NCI-H460 (cell line): ENCODE measurements at regions not wholly inside any gene's neighbourhood (a gene's known extent, or its start where the extent isn't known, plus 50 kb on each side); places are given as distances from the start of the nearest gene placed in this dataset.
"Not testable (repeated sequence)": the region's sequence is repeated elsewhere in the genome, so short reads cannot be mapped to it uniquely, and the experiment has no call there.

Source experiments
- DNase-seq: peaks from one replicate; pipeline ENCODE4 v3.0.0-alpha.2; 2016; ENCODE audit warnings: low read depth; ENCODE audit errors: extremely low read depth

DNA sequence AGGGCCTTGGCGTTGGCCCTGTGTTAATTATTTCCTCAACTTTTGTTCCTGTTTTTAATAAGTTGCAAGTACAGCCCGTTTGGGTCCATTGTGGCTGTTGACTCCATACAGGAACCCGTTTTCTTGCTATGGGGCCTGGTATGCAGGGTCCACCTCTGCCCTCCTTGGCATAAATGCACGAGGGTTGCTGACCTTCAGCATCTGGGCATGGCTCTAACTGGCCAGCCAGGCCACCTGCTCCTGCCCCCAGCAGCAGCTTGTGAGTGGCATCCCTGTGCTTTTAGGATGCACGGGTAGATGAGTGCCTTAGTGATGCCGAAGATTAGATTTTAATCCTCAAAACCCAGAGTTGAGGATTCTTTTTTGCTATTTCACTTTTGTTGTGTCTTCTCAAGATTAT, 123.2 kb downstream of the GLRX3 start:
- no peak for DNase-seq

DNA sequence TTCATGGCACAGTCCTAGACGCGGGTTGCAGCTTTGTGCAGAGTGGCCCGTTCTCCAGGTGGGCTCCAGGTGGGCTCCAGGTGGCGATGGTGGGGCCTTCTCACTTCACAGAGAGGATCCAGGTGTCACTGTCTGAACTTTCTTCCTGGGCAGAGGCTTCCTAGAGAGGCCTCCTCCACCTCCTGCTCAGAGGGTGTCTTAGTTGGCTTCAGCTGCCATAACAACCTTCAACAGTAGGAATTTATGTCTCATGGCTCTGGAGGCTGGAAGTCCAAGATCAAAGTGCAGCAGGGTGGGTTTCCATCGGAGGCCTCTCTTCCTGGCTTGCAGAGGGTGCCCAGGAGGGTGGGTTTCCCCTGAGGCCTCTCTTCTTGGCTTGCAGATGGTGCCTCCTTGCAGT, 125.1 kb downstream of the GLRX3 start:
- no peak for DNase-seq

DNA sequence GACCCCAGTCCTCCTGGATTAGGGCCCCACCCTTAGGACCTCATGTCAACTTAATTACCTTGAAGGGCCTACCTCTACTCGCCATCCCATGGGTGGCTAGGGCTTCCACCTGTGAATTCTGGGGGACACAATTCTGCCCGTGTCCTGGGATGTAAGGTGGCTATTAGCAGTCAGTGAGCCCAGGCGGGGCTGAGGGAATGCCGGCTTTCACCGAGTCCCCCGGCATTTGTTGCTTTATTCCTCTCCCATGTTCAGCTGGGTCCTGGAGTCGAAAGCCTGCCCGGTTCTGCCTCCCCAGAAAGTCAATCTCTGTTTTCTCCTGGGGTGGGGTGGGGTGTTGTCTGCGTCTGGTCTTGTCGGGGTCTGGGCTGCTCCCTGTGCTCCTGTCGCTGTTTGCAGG, 125.6 kb downstream of the GLRX3 start:
- no peak for DNase-seq

DNA sequence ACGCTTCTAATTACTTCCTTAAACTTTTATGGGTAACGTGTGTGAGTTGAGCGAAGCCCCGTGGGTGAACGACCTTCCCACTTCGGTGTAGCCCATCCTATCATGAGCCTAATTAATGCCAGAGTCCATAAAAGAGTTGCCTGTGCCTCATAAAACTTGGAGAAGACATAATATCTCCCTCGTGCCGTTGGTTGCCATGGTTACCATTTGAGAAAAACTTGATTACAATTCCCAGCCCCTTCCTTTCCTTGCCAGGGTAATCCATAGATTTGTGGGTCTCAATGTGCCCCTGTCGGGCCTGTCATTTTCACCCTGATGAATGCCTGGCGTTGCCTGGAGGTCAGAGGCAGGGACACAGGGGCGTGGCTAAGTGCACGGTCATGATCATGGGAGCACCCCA, 127.1 kb downstream of the GLRX3 start:
- no peak for DNase-seq

DNA sequence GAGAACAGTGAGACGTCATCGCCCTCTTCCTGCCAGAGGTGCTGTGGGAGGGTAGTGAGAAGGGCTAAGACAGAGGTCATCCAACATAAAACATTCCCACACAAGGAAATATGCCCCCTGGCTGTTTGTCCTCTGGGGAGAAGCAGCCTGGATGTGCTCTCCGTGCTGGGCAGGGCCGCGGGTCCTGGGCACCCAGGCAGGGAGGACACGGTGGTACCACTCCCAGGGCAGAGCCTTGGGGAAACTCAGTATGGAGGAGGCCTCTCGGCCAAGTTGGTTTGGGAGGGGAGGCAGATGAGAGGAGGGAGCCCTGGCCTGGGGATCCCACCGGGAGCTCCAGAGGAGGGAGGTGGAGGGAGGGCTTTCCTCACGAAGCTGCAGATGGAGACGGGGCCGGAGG, 129.4 kb downstream of the GLRX3 start:
- no peak for DNase-seq

DNA sequence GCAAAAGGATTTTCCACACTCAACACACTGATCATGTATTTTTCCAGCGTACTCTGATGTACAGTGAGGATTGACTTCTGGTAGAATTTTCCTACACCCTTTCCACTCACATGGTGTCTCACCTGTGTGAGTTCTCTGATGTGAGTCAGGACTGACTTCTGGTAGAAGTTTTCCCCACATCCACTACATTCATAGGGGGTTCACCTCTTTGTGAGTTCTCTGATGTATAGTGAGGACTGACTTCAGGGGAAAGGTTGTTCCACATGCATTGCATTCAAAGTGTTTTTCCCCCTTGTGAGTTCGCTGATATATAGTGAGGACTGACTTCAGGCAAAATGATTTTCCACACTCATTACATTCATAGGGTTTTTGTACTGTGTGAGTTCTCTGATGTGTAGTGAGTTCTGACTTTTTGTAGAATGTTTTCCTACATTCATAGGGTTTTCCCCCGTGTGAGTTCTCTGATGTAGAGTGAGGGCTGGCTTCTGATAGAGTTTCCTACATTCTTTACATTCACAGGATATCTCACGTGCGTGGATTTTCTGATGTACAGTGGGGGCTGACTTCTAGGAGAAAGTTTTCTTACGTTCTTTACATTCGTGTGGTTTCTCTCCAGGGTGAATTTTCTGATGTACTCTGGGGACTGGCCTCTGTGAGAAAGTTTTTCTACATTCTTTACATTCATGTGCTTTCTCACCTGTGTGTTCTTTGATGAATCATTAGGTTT, 146.5 kb downstream of the GLRX3 start:
- no peak for DNase-seq

DNA sequence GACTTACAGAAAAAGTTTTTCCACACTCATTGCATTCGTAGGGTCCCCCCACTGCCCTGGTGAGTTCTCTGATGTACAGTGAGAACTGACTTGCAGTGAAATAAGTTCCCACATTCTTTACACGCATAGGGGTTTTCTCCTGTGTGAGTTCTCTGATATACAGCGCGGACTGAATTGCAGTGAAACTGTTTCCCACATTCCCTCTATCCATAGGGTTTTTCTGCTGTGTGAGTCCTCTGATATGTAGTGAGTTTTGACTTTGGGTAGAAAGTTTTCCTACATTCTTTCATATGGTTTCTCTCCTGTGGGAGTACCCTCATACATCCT, 147.0 kb downstream of the GLRX3 start:
- DNase-seq = no peak

DNA sequence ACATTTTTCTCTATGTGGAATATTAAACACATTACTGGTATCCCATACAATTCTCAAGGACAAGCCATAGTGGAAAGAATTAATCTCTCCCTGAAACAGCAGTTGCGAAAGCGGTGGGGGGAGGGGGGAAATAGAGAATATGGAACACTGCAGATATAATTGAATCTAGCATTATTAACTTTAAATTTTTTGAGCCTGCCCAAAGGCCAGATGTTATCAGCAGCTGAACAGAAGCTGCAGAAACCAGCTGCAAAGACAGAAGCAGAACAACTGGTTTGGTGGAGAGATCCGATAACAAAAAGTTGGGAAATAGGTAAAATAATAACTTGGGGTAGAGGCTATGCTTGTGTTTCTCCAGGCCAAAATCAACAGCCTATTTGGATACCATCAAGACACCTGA, 159.6 kb downstream of the GLRX3 start:
- not testable (repeated sequence) for DNase-seq

DNA sequence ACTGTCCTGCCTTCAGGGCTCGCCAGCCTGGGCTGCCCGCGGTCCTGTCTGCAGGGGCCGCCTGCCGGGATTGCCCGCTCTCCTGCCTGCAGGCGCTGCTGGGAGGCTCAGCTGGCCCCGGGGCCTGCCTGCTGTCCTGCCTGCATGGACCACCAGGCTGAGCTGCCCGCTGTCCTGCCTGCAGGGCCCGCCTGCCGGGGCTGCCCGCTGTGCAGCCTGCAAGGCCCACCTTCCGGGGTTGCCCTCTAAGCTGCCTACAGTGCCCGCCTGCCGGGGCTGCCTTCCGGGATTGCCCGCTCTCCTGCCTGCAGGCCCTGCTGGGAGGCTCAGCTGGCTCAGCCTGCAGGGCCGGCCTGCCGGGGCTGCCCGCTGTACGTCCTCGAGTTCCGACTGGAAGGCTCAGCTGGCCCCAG, 164.4 kb downstream of the GLRX3 start:
- no peak for DNase-seq

DNA sequence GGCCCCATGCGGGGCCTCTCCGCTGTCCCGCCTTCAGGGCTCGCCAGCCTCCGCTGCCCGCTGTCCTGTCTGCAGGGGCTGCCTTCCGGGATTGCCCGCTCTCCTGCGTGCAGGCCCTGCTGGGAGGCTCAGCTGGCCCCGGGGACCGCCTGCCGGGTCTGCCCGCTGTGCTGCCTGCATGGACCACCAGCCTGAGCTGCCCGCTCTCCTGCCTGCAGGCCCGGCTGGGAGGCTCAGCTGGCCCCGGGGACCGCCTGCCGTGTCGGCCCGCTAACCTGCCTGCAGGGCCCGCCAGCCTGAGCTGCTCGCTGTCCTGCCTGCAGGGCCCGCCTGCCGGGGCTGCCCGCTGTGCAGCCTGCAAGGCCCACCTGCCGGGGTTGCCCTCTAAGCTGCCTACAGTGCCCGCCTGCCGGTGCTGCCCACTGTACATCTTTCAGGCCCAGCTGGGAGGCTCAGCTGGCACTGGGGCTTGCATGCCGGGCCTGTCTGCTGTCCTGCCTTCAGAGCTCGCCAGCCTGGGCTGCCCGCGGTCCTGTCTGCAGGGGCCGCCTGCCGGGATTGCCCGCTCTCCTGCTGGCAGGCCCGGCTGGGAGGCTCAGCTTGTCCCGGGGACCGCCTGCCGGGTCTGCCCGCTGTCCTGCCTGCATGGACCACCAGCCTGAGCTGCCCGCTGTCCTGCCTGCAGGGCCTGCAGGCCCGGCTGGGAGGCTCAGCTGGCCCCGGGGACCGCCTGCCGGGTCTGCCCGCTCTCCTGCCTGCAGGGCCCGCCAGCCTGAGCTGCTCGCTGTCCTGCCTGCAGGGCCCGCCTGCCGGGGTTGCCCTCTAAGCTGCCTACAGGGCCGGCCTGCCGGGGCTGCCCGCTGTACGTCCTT, 165.1 kb downstream of the GLRX3 start:
- DNase-seq = no peak

DNA sequence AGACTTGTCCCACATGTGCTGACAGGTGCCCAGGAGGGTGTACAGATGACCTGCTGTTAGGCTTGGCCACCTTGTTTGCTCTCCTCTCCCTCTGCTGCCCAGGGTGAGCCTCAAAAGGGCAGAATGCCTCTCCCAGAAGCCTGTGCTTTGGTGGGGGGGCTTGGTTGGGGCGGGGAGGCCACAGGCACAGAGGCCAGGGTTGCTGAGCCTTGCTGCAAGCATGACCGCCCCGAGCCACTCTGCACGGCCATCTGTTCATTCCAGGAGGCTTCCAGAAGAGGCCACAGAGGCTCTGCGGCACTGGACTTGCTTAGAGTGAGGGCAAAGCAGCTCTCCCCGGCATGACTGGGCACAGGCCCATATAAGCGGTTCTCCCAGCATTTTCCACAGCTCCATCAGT, 190.8 kb downstream of the GLRX3 start:
- DNase-seq = no peak

DNA sequence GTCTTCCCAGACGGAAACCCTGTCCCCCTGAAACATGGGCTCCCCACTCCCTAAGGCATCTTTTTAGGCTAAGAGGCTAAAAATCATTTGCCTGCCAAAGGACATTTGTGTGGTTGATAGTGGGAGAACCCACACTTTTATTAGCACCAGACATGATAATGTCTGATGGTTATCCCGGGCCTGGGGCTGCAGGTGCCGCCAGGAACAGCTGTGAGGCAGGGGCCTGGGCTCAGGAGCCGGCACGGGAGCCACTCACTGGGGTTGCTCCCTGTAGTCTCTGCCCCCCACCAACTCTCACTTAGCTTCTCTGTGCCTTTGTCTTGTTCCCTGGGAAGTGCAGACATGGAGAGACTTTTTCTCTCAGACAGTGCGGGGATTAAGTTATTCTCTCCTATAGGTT, 193.6 kb downstream of the GLRX3 start:
- DNase-seq = no peak

DNA sequence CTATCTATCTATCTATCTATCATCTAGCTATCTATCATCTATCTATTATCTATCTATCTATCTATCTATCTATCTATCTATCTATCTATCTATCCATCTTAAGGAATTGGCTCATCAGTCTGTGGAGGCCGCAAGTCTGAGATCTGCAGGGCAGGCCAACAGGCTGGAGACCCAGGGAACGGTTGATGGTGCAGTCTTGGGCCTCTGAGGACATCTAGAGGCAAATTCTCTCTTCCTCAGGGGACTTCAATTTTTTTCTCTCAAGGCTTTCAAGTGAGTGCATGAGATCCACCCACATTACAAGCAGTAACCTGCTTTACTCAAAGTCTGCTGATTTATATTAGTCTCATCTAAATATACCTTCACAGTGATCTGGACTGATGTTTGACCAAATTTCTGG, 197.0 kb downstream of the GLRX3 start:
- no peak for DNase-seq

DNA sequence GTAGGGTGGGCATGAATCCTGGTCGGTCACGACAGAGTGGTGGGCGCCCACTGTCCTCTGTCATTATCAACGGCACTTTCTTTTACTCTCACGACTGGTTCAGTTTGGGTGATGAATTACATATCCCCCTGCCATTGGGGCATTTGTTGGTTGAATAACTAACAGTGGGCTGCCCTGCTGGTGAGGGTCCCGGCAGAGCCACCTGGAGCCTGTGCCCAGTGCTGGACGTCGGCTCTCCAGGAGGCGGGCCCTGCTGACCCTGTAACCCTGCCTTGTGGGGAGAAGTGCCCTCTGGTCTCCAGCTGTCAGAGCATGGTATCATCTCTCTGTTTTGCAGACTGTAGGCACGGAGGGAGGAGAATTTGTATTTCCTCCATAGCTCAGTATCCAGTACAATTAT, 199.1 kb downstream of the GLRX3 start:
- no peak for DNase-seq

DNA sequence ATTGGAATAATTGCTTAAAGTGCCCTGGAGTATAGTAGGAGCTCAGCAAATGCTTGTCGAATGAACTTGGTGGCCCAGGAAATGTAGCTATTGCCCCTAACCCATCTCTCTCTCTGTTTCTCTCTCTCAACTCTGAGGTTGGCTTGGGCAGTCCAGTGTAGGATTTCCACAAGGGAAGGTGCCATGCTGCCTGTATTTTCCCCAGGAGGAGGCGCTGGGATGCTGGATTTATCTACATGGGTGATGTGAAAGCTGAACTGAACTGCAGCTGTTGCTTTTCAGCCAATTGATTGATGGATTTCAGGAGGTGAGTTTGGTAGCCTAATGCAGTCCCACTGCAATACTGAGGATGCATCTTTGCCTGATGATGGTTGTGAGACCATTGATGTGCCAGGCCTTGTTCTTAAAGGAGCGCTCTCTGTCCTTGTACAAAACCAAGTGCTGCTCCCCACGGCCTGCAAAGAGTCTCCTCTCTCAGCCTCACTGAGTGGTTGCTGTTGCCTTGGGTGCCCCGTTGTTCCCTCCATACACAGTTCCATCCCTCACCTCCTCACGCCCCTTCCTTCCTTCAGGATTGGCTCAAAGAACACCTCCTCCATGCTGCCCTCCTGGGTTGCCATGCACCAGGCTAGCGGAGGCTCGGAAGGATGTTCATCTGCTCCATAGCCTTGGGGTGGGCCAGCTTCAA, 200.6 kb downstream of the GLRX3 start:
- no peak for DNase-seq

DNA sequence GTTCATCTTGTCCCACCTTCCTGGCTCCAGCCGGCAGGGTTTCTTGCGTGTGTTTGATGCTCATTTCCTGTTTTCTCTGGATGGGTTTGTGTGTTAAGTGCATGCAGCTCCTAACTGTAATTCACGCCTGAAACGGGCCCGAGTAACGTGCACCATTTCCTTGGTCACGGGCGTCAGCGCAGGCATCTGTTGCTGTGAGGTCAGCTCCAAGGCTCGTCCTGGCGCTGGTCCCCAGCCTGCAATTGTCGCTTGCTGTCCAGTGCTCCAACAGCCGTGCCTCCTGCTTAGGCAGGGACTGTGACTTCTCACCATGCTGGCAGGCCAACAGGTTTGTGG, 201.1 kb downstream of the GLRX3 start:
- no peak for DNase-seq

DNA sequence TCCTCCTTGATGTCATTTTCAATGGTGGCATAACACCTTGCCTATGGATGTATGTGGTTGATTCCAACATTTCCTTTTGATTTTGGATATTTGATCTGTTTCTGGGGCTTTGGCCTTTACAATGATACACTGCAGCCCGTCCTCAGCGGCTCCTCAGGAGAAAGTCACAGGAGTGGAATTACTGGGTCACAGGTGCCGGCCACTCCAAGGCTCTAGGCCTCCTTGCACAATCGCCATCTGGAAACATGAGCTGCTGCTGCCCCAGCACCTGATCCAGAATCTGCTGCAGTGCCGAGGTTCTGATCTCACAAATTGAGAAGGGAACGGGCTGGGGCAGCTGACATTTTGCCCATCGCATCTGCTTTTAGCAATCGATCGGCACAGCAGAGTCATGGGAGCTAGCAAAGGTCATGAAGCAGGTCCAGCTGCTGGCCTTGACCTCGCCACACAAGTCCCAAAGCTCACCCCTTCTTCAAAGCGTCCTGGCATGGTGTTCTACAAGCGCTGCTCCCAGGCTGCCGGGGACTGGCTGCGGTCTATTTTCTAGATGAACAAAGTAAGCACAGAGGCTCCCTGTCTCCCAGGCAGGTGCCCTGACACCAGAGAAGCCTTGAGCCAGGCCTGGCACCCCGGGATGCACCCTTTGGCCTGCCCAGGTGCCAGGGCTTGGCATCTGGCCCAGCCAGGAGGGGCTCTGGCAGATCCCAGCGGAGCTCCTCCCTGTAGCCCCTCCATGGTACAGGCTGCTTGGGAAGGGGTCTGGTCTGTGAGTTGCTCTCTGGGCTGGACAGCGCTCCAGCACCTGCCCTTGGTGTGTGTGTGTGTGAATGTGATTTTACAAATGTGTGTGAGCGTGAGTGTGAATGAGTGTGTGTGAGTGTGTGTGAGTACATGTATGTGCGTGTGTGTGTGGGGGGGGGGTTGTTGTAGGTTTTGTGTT, 201.8 kb downstream of the GLRX3 start:
- DNase-seq = no peak

DNA sequence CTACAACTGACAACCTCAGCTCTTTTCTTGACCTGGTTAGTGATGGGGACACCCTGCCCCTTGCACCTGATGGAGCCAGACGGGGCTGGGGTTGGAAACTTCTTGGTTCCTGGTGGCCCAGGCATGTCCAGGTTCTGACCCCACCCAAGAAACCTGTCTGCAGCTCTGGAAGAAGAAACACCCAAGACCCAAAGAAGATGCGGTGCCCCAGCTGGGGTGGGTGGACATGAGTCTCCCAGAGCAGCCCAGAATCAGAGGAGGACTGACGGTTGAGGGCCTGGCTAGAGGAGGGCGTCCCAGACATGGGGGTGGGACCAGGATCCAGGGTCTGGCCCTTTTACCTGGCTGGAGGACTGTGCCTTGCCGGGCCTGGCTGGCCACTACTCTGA, 202.4 kb downstream of the GLRX3 start:
- DNase-seq = no peak

DNA sequence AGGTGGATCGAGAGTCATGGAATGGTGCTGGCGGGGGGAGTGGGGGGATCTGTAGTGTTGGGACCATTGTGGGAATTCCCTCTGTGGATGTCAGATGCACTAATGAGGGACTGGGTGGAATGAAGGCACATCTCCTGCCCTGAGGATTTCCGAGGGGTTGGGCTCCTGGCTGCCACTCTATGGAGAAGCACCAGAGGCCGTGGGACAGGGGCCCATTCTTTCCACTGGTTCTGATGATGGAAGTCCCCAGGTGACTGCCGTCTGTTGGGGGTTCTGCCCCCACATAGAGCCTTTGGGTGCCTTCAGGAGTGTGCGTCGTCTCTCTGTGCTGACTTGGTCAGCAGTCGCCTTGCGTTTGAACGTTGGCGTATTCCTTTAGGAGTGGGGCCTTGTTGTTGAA, 202.9 kb downstream of the GLRX3 start:
- no peak for DNase-seq

DNA sequence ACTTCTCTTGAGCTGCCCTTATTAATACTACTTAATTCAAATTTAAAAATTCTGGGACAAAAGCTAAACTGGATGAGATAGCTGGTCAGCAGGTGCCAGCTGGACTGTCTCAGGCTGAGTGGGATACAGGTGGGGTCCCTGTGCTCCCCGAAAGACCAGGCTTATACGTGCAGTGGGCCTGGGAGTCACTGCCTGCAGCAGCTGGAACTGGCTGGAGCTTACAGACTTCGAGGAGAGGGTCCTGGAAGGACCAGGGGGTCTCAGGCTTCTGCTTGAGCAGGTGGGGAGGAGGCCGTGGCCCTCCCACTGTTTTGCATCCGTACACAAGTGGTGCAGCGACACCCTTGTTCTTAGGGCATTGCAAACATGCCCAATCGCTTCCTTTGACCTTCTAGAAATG, 203.7 kb downstream of the GLRX3 start:
- no peak for DNase-seq

DNA sequence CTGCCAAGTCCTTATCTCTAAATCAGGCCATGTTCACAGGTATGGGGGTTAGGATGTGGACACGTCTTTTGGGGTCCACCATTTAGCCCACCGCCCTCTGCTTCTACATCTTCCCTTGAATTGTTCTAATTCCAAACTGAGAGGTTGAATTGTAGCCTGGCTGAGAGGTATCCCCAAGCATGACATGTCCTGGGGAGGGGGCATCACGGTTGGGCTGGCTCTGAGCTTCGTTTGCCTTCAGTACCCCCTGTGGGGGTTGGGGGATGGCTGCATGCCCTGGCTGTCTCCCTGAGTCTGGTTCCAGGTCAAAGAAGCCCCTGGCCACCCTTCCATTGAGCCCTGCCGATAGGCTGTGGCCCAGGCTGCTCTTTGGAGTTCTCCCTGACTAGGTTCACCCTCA, 204.6 kb downstream of the GLRX3 start:
- DNase-seq = no peak
